ENCODE measurements at regions not wholly inside any gene's neighbourhood (a gene's known extent, or its start where the extent isn't known, plus 50 kb on each side); places are given as distances from the start of the nearest gene placed in this dataset.

- no peaks in the 10 kb centered on the region for H3K4me1 ChIP-seq
- H3K27ac ChIP-seq: no peak overlapping the region
- H3K9me3 ChIP-seq: no peaks in the 10 kb centered on the region
- no peak for DNase-seq
- TF ChIP-seq, protein P1, sequence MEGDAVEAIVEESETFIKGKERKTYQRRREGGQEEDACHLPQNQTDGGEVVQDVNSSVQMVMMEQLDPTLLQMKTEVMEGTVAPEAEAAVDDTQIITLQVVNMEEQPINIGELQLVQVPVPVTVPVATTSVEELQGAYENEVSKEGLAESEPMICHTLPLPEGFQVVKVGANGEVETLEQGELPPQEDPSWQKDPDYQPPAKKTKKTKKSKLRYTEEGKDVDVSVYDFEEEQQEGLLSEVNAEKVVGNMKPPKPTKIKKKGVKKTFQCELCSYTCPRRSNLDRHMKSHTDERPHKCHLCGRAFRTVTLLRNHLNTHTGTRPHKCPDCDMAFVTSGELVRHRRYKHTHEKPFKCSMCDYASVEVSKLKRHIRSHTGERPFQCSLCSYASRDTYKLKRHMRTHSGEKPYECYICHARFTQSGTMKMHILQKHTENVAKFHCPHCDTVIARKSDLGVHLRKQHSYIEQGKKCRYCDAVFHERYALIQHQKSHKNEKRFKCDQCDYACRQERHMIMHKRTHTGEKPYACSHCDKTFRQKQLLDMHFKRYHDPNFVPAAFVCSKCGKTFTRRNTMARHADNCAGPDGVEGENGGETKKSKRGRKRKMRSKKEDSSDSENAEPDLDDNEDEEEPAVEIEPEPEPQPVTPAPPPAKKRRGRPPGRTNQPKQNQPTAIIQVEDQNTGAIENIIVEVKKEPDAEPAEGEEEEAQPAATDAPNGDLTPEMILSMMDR (IDR thresholded peaks at IDR 0.05): no peak
- no peak for TF ChIP-seq POLR2A (IDR thresholded peaks at IDR 0.05)
- H3K27me3 ChIP-seq: no peaks in the 10 kb centered on the region
- ATAC-seq: no peak
- no peak overlapping the region for H3K4me3 ChIP-seq
- H3K36me3 ChIP-seq (replicated peaks in 1 of 2; ENCODE audit: insufficient read depth in 1 of 2, low read depth in 2 of 2): no peaks in the 10 kb centered on the region
- intact Hi-C loops (cut with DNase I): no loop called here
Measured at GRCh38 chr6:23618366-23618765, 507.6 kb upstream of the NRSN1 start.

- 43 to 53% methylated on average over 5 of the region's 5 CpGs for WGBS, 2 donors
- Histone ChIP-seq H3K27me3 (no peaks in the 10 kb centered on the region), H3K27ac (no peak overlapping the region), H3K4me3 (no peak overlapping the region), H3K36me3 (replicated peaks in 1 of 2; ENCODE audit: insufficient read depth in 1 of 2, low read depth in 2 of 2) (no peaks in the 10 kb centered on the region), H3K9me3 (no peaks in the 10 kb centered on the region), H3K4me1 (no peaks in the 10 kb centered on the region)
- ATAC-seq: no peak
- TF ChIP-seq POLR2A (IDR thresholded peaks at IDR 0.05): no peak
- TF ChIP-seq, protein P1 (IDR thresholded peaks at IDR 0.05): no peak
- DNase-seq: no peak
- intact Hi-C loops (cut with DNase I): no loop called here
Measured at GRCh38 chr6:23620911-23621401, 505.1 kb upstream of the NRSN1 start.

DNA sequence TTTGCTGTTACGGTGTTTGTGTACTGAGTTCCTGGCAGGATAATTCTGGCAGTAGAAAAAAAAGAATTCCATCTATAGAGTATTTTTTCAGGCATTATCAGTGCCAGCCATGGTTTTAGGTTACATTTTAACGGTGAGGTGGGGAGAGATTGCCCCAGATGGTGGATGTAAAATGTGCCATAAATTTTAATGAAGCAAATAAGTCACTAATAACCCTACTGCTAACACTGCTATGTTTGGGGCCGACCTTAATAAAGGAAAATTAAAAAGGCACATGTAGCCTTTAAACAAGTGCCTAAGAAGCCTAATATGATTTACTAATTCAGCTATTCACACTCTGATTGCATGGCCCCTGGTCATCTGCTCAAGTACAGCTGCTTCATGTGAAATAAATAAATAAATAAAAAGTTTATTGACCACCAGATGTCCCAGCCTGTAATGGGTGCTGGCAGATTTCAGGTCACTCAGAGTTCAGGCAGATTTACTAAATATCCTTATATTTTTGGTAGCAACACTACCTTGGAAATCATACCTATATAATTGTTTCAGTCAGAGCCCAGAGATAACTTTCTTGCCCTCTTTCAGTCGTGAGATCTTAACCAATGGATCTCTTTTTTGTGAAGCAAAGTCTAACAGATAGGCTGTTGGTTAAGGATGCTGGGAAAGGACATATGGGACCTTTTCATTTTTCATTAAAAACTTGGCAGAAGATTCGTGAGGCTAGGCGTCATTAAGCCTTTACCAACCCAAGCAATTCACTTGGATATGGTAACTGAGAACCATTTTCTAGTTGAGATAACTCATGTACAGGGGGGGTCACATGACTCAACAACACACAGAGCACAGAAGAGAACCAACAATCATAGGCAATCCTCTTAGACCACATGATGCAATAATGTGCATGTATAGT, 495.0 kb upstream of the NRSN1 start:
- Histone ChIP-seq H3K9me3 (no peaks in the 10 kb centered on the region), H3K27ac (no peak overlapping the region), H3K4me3 (no peak overlapping the region), H3K36me3 (replicated peaks in 1 of 2; ENCODE audit: insufficient read depth in 1 of 2, low read depth in 2 of 2) (no peaks in the 10 kb centered on the region), H3K27me3 (no peaks in the 10 kb centered on the region), H3K4me1 (no peaks in the 10 kb centered on the region)
- TF ChIP-seq, protein P1 (IDR thresholded peaks at IDR 0.05): no peak
- TF ChIP-seq POLR2A (IDR thresholded peaks at IDR 0.05): no peak
- no peak for DNase-seq
- WGBS, 2 donors: 42 to 48% methylated on average over 6 of the region's 6 CpGs
- intact Hi-C loops (cut with DNase I): no loop called here
- ATAC-seq: no peak

GRCh38 chr6:23633996-23634395, 492.0 kb upstream of the NRSN1 start:
- H3K27me3 ChIP-seq: no peaks in the 10 kb centered on the region
- no peaks in the 10 kb centered on the region for H3K9me3 ChIP-seq
- no peak overlapping the region for H3K27ac ChIP-seq
- intact Hi-C loops (cut with DNase I): no loop called here
- H3K36me3 ChIP-seq (replicated peaks in 1 of 2; ENCODE audit: insufficient read depth in 1 of 2, low read depth in 2 of 2): no peaks in the 10 kb centered on the region
- no peaks in the 10 kb centered on the region for H3K4me1 ChIP-seq
- ATAC-seq: no peak
- H3K4me3 ChIP-seq: no peak overlapping the region
- WGBS, 2 donors: 54 to 64% methylated on average over 7 of the region's 7 CpGs
- DNase-seq: no peak
- no peak for TF ChIP-seq POLR2A (IDR thresholded peaks at IDR 0.05)
- TF ChIP-seq, protein P1 (IDR thresholded peaks at IDR 0.05): no peak

DNA sequence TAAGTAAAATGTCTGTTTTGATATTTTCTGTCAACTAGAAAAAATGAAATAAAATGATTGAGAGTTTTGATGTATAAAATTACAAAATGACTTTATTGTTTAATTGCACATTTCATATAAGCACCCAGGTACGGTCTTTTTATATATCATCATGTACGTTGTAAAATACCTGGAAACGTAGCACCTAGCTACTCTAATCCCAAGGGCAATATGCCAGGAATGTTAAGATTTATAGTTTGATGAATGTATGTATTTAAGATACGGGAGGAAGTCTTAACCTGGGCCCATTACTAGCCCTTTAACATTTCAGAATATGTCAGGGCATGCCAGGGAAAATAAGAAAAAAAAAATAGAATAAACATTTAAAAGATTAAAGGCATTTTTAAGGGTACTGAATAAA, 490.9 kb upstream of the NRSN1 start:
- WGBS, 2 donors: 62 to 66% methylated on average over 4 of the region's 4 CpGs
- TF ChIP-seq, protein P1 (IDR thresholded peaks at IDR 0.05): no peak
- no peak for TF ChIP-seq POLR2A (IDR thresholded peaks at IDR 0.05)
- DNase-seq: no peak
- no peaks in the 10 kb centered on the region for H3K36me3 ChIP-seq (replicated peaks in 1 of 2; ENCODE audit: insufficient read depth in 1 of 2, low read depth in 2 of 2)
- no peak overlapping the region for H3K4me3 ChIP-seq
- intact Hi-C loops (cut with DNase I): no loop called here
- no peak overlapping the region for H3K27ac ChIP-seq
- H3K9me3 ChIP-seq: no peaks in the 10 kb centered on the region
- H3K27me3 ChIP-seq: no peaks in the 10 kb centered on the region
- H3K4me1 ChIP-seq: no peaks in the 10 kb centered on the region
- no peak for ATAC-seq
